Psoas muscle (tissue), 7 donors: ENCODE measurements at regions not wholly inside any gene's neighbourhood (a gene's known extent, or its start where the extent isn't known, plus 50 kb on each side); places are given as distances from the start of the nearest gene placed in this dataset.

ENCODE experiments used
- ATAC-seq, 4 donors: fragments of 200-7000 bp; cut with Tn5 transposase; one replicate each; pipeline ENCODE4 v1.9.1; 2020; ENCODE audit warnings: moderate library complexity in 3 of 4, mild to moderate bottlenecking in 2 of 4
- DNase-seq, 2 donors: peaks; one replicate each; pipeline ENCODE4 v3.0.0-alpha.2; 2020
- H3K27ac ChIP-seq: fragments of 200-600 bp; one replicate; pipeline ENCODE4 v1.8.0; 2022
- H3K27me3 ChIP-seq, 3 donors: fragments of 200-600 bp in 1 of 3; one replicate each; pipeline versions ENCODE4 v1.6.1 to v1.8.0; 2013 to 2022; ENCODE audit warnings: low read length in 2 of 3, mild to moderate bottlenecking in 2 of 3, moderate library complexity in 1 of 3; ENCODE audit not compliant: insufficient read depth in 3 of 3
- H3K36me3 ChIP-seq, 2 donors: fragments of 200-600 bp in 1 of 2; one replicate each; pipeline versions ENCODE4 v1.6.1 to v1.8.0; 2013 to 2022; ENCODE audit warnings: low read depth in 1 of 2, mild to moderate bottlenecking in 1 of 2, moderate library complexity in 1 of 2; ENCODE audit not compliant: insufficient read depth in 1 of 2
- H3K4me1 ChIP-seq: fragments of 200-600 bp; one replicate; pipeline ENCODE4 v1.8.0; 2022
- H3K4me3 ChIP-seq: fragments of 200-600 bp; one replicate; pipeline ENCODE4 v1.8.0; 2022; ENCODE audit warnings: mild to moderate bottlenecking
- H3K9me3 ChIP-seq: fragments of 200-600 bp; one replicate; pipeline ENCODE4 v1.8.0; 2022
- WGBS, 3 donors: extraction: QIAGEN DNeasy Blood & Tissue Kit; methylation state at CpG; one replicate each; pipeline versions ENCODE4 v1.1.6 to v1.1.7; 2013; 5-methylcytosine and 5-hydroxymethylcytosine counted together
- intact Hi-C, 2 donors: fragments of 100-400 bp; cut with DNase I; formaldehyde crosslinking; loops; one replicate each; pipeline versions ENCODE4 v1.11.0 to v1.14.2; 2022
- TF ChIP-seq, protein P1 (sequence below): fragments of 200-600 bp; IDR thresholded peaks from one replicate; pipeline ENCODE4 v1.8.0; 2022; ENCODE audit warnings: antibody characterized with exemption
- donor health status: healthy with polysubstance abuse.
- donor health status: DM: no; HTN: no; CAD: no; lungs with moderate emphysema.
- donor health status: Bipolar disorder and iron deficiency.
- donor health status: healthy.
- donor health status: DM: yes; HTN: yes; CAD: no.
- donor health status: DM: no; HTN: no; CAD: no.
- donor health status: DM: yes; HTN: yes; CAD: no.

DNA sequence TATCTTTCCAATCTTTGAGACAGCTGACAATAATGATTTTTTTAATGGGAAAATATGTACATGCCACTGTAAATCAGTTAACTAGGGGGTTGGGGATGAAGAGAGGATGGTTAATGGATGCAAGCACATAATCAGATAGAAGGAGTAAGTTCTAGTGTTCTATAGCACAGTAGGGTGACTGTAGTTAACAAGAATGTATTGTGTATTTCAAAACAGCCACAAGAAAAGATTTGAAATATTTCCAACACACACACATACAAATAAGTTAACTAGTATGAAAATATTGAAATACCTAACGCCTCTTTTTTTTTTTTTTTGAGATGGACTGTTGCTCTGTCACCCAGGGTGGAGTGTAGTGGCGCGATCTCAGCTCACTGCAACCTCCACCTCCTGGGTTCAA lies 153.4 kb upstream of the SALL4 start:
- no peak for DNase-seq
- no peaks in the 10 kb centered on the region for H3K9me3 ChIP-seq
- no peaks in the 10 kb centered on the region for H3K36me3 ChIP-seq
- no peak for ATAC-seq
- peaks cover 0 to 4% (median 2%) of the 10 kb centered on the region in 3 donors for H3K27me3 ChIP-seq
- intact Hi-C loops = loop anchor here in 1 of 2 donors (10.0 kb wide), 1 partner anchor 151 kb away; the partner anchor contains the start of gene SALL4
- no peak overlapping the region for H3K27ac ChIP-seq
- 87 to 92% (median 92%) methylated on average over 3 of the region's 3 CpGs for WGBS, 3 donors
- no peaks in the 10 kb centered on the region for H3K4me1 ChIP-seq
- H3K4me3 ChIP-seq = no peak overlapping the region
- TF ChIP-seq, protein P1, sequence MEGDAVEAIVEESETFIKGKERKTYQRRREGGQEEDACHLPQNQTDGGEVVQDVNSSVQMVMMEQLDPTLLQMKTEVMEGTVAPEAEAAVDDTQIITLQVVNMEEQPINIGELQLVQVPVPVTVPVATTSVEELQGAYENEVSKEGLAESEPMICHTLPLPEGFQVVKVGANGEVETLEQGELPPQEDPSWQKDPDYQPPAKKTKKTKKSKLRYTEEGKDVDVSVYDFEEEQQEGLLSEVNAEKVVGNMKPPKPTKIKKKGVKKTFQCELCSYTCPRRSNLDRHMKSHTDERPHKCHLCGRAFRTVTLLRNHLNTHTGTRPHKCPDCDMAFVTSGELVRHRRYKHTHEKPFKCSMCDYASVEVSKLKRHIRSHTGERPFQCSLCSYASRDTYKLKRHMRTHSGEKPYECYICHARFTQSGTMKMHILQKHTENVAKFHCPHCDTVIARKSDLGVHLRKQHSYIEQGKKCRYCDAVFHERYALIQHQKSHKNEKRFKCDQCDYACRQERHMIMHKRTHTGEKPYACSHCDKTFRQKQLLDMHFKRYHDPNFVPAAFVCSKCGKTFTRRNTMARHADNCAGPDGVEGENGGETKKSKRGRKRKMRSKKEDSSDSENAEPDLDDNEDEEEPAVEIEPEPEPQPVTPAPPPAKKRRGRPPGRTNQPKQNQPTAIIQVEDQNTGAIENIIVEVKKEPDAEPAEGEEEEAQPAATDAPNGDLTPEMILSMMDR = no peak

DNA sequence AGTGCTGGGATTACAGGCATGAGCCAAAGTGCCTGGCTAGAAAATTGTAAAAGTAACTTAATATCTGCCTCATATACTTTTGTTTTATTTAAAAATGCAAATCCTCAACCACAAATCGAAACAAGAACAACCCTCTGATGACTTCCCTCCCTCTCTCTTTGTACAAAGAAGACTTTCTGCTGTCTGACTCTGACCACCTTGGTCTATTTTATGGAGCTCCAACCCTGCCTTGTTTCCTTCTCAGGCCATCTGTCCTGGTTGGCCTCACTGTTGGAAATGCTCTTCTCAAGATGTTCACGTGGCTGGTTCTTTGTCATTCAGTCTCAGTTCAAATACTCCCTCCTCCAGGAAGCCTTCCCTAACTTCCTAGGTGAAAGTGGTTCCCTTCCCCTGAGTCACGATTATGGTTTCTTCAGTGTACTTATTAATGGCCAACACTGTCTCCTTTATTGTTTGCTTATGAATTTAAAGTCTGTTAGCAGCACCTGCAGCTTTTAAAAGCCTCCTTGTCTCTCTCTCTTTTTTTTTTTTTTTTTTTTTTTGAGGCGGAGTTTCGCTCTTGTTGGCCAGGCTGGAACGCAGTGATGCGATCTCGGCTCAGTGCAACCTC lies 151.5 kb upstream of the SALL4 start:
- H3K9me3 ChIP-seq = no peaks in the 10 kb centered on the region
- no peaks in the 10 kb centered on the region for H3K36me3 ChIP-seq
- no peak overlapping the region for H3K27ac ChIP-seq
- H3K27me3 ChIP-seq = no peaks in the 10 kb centered on the region
- TF ChIP-seq, protein P1 = no peak
- DNase-seq (no peak), ATAC-seq (no peak)
- no peak overlapping the region for H3K4me3 ChIP-seq
- no peaks in the 10 kb centered on the region for H3K4me1 ChIP-seq
- intact Hi-C loops = loop anchor here in 1 of 2 donors (10.0 kb wide), 1 partner anchor 149 kb away; the partner anchor contains the start of gene SALL4
- WGBS, 3 donors = 73 to 87% (median 81%) methylated on average over 8 of the region's 8 CpGs

DNA sequence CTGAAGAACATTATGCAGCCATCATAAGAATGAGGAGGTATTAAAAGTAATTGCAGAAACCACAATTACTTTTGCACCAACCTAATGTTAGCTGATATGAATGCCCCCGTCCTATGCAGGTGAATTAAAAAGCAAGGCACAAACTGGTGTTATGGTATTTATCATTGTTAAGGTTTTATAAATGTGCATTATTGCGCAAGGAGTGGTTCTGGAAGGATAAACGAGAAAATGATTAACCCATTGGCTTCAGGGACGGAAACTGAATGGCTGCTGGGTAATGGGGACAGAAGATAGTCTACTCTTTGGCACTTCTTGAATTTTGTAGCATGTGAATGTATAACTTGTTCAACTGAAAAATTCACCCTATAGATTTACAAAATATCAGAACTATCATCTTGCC lies 148.6 kb upstream of the SALL4 start:
- WGBS, 3 donors = 69 to 73% (median 69%) methylated on average over 4 of the region's 4 CpGs
- ATAC-seq (no peak), DNase-seq (no peak)
- Histone ChIP-seq H3K4me3 (no peak overlapping the region), H3K36me3 (no peaks in the 10 kb centered on the region), H3K27ac (no peak overlapping the region), H3K9me3 (no peaks in the 10 kb centered on the region), H3K4me1 (no peaks in the 10 kb centered on the region), H3K27me3 (no peaks in the 10 kb centered on the region)
- TF ChIP-seq, protein P1 = no peak
- intact Hi-C loops = loop anchor here in 1 of 2 donors (10.0 kb wide), 1 partner anchor 146 kb away; the partner anchor contains the start of gene SALL4

DNA sequence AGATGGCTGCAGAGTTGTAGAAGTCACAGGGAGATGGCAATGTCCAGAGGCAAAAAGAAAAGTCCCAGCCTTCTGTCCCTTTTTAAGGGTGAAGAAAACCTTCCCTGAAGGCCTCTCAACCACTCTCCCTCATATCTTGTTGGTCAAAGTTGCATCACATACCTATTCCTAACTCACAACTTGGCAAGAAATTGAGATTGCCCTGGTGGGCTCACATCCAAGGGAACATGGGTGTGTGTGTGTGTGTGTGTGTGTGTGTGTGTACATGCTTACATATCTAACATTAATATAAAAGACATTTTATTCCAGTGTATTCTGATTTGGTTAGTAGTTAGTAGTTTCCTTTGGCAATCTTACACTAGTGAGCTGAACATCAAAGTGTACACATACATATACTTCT lies 144.3 kb upstream of the SALL4 start:
- H3K9me3 ChIP-seq = no peaks in the 10 kb centered on the region
- TF ChIP-seq, protein P1 = no peak
- H3K27ac ChIP-seq = no peak overlapping the region
- H3K4me3 ChIP-seq = no peak overlapping the region
- ATAC-seq (no peak), DNase-seq (no peak)
- no peaks in the 10 kb centered on the region for H3K27me3 ChIP-seq
- H3K4me1 ChIP-seq = no peaks in the 10 kb centered on the region
- H3K36me3 ChIP-seq = no peaks in the 10 kb centered on the region
- intact Hi-C loops = no loop called here

DNA sequence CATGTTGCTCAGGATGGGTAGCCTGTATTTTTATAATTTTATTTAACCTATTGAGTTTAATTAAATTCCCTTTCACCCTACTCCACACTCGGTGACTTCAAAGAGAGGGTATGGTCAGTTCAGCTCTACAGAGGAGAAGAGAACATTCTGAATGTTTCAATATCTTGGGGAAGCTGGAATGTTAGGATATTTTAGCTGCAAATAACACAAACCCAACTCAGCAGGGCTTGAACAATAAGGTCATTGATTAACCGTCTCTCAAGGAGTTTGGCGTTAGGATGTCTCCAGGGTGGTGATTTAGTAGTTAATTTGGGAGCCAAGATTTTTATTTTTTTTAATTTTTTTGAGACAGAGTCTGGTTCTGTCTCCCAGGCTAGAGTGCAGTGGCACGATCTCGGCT lies 143.6 kb upstream of the SALL4 start:
- 76 to 84% (median 83%) methylated on average over 5 of the region's 5 CpGs for WGBS, 3 donors
- DNase-seq = no peak
- no peak for ATAC-seq
- Histone ChIP-seq H3K36me3 (no peaks in the 10 kb centered on the region), H3K27ac (no peak overlapping the region), H3K9me3 (no peaks in the 10 kb centered on the region), H3K4me3 (no peak overlapping the region), H3K27me3 (no peaks in the 10 kb centered on the region), H3K4me1 (no peaks in the 10 kb centered on the region)
- intact Hi-C loops = no loop called here
- TF ChIP-seq, protein P1 = no peak
